ENCODE measurements at regions not wholly inside any gene's neighbourhood (a gene's known extent, or its start where the extent isn't known, plus 50 kb on each side); places are given as distances from the start of the nearest gene placed in this dataset.
"Not testable (repeated sequence)": the region's sequence is repeated elsewhere in the genome, so short reads cannot be mapped to it uniquely, and the experiment has no call there.

DNA sequence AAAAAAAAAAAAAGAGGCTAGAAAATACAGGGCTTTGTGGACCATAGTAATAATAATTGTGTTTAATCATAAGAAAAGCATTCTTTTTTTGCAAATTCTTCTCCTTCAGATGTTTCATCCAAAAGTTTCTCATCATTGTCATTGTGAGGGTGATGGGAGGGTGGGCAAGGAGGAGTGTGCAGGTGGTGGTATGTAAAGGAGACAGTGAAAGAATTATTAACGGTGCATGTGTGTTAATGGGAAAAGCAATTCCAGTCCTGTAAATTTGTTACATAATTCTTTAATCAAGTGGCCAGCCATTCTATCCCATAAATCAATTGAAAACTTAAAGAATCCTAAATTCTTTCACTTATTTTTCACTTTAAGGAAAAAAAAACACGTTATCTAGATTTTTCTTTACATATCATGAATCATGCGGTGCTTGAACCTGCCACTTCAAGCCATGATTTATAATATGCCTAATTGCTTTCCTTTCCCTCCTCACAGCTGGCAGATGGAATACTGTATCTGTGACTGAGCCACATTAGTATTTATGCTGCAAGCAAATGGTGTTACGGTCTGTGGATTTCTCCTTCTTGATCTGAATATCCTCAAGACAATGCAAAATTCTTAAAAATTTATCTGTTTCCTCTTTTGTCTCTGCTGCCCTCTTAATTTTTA, 318.5 kb downstream of the JRKL start:
- no peak for DNase-seq

DNA sequence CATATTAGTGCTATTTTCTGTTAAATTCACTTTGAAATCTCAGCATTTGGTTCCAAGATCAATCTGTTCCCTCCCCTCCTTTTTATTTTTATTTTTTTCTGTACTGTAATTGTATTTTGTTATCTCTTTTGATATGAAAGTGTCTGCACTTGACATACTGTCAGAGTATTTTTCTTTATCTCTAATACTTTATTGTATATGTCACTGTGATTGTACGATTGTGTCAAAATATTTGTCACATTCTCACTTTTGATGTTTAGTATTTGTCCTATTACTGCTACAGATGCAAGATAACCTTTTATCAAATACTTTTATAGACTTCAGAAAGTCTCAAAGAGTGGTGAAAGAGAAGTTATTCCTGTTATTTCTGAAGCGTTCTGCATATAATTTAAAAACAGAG, 323.5 kb downstream of the JRKL start:
- no peak for DNase-seq

DNA sequence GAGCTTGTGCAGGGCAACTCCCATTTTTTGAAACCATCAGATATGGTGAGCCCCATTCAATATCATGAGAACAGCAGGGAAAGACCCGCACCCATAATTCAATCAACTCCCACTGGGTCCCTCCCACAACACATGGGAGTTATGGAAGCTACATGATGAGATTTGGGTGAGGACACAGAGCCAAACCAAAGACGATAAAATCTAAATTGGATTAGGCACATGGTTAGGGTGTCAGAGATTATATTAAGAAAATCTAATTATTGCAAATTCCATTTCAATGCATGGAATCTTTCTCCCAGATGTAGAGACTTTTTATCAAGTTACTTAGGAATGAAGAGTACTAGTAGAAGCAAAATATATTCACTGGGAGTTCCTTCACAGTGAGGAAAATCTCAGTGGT, 324.9 kb downstream of the JRKL start:
- no peak for DNase-seq

DNA sequence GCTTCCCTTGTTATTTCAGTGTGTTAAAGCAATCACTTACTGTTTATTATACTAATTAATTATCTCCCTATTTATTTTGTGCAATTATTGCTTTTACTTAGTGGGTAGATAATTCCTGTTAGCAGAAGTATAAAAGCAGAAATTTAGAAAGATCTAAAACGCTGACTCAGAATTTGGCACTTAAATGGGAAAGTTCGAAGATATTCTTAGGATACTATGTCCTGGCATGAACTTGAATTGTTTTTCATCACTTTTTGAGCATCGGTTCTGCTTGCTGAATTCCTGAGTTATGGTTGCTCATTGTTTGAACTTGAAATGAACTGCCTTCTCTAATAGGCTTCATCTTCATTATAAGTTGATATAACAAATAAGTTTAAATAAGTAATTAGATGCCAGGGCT, 325.4 kb downstream of the JRKL start:
- no peak for DNase-seq

DNA sequence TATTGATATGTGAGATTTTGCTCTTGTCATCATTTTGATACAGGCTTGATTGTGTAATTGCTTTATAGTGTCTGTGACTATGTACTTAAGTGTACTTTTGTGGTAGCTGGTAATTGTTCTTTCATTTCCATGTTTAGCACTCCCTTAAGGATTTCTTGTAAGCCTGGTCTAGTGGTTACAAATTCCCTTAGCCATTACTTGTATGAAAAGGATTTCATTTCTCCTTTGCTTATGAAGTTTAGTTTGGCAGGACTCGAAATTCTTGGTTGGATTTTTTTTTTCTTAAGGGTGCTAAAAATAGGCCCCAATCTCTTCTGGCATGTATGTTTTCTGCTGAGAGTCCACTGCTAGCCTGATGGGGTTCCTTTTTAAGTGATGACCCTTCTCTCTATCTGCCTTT, 346.8 kb downstream of the JRKL start:
- no peak for DNase-seq

DNA sequence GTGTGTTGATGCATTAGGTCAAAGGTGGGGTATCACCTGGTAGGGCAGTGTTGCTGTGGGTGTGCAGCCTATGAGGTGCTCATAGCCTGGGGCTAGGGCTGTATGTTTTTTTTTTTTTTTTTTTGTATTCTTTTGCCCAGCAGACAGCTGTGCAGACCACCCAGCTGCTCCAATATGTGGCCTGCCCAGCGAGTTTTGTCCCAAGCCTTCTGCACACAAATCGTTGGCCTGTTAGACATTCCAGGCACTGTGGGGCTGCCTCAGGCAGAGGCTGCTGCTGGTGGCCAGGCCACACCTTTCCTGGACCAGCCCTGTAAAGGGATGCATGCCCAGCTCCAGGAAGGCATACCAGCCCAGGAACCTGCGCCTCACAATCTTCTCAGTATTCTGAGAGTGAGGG, 348.5 kb downstream of the JRKL start:
- no peak for DNase-seq

DNA sequence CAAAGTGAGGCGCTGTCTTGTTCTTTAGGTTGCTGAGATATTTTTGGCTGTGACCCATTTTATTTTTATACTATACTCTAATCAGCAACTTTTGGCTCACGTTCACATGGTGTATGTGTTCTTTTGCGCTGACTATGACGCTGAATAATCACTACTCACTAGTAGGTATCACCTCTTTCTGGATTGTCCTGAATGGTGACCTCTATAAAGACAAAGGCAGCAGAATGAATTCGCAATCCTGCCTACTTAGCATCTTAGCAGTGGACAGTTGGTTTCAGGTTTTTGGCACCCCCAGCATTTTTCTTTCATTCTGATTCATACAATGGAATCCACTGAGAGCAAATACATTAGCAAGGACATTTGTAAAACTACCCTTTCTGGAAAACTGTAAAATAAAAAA, 351.3 kb downstream of the JRKL start:
- DNase-seq: no peak

DNA sequence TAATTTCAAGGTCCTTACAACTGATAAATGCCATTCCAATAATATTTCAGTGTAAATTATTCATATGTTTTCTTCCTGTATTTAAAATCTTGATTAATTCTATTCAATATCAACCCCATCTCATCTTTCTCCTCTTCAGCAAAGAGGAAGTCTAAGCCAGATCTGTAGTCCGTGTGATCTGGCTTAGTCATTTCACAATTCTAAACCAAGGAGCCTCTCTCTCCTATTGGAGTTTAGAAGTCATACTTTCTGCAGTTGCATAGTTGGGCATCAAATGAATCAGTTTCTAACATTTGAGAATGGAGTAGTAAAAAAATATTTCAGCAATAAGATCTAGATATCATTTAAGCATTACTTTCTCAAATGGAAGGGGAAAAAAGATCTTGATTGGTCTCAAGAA, 354.9 kb downstream of the JRKL start:
- no peak for DNase-seq

DNA sequence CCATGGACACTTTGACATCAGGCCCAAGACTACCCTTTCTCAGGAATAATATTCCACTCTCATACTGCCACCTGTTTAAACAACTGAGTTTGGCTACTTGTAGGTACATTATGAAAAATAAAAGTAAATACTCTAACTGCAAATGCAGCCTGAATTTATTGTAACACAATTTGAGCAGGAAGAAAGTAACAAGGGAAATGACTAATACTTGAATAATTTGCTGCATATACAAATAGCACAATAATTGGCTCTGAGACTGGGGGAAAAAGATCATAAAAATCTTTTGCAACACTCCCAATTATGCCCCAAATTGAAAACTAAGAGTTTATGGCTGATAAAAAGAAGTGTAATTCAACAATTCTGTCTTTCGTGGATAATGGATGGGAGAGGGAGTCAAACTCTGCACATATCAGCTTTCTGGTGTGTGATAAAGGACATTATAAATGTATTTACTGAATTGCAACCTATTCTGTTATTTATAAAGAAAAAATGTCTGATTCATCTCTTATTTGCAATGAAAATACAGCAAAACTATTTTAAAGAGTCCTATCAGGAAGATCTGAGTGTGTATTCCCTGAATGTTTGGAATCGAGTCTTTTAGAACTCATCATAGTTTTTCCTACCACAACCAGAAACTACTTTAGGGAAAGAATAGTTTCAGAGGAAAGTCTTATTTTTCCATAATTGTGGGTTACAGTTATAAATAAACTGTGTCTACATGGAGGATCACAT, 359.0 kb downstream of the JRKL start:
- no peak for DNase-seq

DNA sequence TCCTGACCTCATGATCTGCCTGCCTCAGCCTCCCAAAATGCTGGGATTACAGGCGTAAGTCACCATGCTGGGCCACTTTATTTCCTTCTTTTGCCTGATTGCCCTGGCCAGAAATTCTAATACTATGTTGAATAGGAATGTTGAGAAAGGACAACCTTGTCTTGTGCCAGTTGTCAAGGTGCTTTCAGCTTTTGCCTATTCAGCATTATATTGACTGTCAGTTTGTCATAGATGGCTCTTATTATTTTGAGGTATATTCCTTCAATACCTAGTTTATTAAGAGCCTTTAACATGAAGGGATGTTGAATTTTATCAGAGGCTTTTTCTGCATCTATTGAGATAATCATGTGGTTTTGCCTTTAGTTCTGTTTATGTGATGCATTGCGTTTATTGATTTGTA, 362.0 kb downstream of the JRKL start:
- not testable (repeated sequence) for DNase-seq

DNA sequence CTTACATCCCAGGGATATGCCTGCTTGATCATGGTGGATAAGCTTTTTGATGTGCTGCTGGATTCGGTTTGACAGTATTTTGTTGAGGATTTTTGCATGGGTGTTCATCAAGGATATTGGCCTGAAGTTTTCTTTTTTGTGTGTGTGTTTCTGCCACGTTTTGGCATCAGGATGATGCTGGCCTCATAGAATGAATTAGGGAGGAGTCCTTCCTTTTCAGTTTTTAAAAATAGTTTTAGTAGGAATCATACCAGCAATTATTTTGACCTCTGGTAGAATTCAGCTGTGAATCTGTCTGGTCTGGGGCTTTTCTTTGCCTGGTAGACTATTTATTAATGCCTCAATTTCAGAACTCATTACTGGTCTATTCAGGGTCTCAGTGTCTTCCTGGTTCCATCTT, 362.4 kb downstream of the JRKL start:
- no peak for DNase-seq

DNA sequence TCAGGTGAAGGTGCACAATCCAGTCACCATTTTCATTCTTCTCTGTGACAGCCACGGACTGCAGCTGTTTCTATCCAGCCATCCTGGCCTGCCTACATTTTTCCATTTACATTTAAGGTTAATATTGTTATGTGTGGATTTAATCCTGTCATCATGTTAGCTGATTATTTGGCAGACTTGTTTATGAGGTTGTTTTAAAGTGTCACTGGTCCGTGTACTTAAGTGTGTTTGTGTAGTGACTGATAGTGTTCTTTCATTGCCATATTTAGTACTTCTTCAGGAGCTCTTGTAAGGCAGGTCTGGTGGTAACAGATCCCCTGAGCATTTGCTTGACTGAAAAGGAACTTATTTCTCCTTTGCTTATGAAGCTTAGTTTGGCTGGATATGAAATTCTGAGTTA, 364.2 kb downstream of the JRKL start:
- no peak for DNase-seq

DNA sequence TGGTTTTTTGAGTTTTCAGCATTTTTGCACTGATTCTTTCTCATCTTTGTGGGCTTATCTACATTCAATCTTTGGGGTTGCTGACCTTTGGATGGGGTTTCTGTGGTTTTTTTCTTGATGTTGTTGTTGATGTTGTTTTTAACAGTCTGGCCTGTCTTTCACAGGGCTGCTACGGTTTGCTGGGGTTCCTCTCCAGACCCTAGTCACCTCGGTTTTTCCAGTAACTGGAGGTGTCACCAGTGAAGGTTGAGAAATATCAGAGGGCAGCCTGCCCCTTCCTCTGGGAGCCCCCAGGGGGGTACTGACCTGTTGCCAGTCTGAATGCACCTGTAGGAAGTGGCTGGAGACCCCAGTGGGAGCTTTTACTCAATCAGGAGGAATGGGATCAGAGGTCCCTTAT, 365.4 kb downstream of the JRKL start:
- no peak for DNase-seq

DNA sequence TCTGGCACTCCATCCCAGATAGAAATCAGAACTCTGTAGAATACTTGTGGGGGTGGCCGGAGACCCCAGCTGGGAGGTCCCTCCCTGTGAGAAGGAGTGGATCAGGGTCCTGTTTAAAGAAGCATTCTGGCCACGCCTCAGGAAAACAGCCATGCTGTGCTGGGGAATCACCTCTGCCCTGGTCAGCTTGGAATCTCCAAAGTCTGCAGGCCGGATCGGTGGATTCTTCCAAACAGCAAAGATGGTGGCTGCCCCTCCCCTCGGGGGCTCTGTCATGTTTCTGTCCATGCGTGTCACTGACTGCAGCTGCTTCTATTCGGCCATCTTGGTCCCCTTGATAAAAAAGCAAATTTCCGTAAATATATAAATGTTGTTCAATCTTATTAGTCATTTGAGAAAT, 365.9 kb downstream of the JRKL start:
- no peak for DNase-seq

DNA sequence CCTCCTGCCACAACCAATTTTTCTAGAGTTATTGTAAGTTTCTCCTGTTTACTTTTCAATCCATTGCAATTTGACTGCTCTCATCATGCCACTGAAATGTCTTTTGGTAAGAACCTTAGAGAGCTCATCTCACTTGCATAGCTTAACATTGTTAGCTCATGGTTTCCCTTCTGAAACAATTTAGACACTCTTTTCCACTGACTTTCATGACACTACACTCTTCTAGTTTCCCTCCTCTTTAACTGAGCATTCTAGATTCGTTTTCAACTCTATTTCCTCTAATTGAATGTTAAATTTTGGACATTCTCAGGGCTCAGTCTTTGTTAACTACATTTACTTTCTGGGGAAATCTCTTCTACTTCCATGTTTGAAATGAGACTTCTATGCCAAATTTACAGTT, 369.1 kb downstream of the JRKL start:
- no peak for DNase-seq

DNA sequence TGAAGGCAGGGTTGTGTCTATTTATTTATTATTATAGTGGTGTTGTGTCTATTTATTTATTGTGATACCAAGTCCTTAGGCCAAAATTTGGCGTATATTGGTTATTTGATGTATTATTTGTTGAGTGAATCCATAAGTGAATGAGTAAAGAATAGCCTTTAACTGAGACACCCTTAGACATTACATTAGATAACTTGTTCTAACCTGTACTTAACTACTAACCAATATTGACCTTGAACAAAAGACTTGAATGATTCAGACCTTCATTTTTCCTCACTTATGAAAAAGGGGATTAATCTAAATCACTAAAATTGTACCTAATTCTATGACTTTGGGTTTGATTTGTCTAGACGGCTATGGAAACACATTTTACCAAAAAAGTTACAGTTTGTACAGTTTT, 370.5 kb downstream of the JRKL start:
- no peak for DNase-seq

DNA sequence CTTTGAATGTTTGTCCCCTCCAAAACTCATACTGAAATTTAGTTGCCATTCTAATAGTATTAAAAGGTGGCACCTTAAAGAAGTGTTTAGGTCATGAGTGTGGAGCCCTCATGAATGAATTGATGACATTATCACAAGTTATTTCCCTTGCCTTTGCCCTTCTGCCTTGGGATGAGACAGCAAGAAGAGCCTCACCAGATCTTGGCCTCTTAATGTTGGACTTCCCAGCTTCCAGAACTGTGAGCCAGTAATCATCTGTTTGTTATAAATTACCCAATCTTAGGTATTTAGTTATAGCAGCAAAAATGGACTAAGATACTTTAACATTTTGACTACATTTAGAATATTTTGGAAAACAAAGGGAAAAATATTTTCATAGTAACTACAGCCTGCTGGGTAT, 371.0 kb downstream of the JRKL start:
- DNase-seq: no peak

DNA sequence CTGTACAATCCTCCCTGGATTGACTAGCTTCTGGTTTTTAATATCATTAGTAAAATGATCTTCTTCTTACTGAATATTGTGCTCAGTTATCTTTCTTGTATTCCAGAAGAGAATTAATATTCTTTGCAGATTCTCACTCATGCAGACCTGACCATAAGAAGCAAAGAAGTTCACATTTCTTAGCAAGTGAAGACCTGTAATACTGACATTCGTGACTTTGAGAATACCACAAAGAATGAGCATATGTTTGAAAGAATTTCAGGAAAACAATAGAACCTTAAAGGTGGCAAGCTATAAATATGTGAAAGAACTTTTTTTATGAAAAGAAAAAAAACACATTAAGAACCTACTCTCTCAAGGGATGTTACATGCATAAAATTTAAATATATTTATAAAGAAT, 371.6 kb downstream of the JRKL start:
- DNase-seq: no peak

DNA sequence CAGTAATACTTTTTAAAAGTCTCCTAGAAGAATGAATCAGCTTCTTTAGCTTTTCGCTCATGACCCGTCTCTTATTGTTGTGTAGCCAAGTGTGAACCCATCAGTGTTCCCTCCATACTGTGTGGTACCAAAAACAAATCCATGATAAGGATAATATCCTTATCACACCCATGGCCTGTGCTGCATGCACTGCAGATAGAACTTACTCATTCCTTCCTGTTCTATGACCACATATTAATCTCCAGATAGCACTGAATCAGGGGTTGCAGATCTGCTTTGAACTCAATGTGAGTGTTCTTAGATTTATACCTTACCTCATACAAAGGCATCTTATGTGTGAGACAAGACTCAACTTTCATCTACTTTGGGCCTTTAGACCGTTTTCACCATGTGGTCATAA, 373.4 kb downstream of the JRKL start:
- DNase-seq: no peak

DNA sequence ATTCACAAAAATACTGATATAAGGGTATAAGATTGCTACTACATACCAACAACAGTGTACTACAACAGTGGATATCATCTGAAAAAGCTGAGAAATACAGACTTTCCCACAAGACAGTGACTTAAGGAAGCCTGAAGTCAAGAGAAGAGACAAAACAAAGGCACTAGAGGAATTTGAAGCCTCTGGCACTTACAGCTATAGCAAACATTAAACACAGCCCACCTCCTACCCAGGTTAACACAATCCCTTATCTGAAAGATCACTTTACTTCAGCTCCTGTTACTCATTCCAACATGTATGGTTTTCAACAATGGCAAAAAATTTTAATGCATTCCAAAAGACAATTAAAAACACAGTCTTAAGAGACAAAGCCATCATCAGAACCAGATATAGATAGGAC, 388.5 kb downstream of the JRKL start:
- DNase-seq: no peak

DNA sequence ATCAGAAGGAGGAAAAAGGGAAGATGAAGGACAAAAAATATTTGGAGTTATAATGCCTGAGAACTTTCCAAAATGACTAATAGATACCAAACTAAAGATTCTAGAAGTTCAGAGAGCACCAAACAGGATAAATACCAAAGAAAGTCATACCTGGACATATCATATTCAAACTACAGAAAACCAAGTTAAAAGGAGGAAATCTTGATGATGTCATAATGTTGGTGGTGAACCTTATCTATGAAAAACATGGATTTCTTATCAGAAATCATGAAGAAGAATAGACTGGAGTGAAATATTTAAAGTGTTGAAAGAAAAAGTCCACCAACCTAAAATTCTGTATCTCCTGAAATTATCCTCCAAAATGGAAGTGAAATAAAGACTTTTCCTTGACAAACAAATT, 389.2 kb downstream of the JRKL start:
- no peak for DNase-seq

DNA sequence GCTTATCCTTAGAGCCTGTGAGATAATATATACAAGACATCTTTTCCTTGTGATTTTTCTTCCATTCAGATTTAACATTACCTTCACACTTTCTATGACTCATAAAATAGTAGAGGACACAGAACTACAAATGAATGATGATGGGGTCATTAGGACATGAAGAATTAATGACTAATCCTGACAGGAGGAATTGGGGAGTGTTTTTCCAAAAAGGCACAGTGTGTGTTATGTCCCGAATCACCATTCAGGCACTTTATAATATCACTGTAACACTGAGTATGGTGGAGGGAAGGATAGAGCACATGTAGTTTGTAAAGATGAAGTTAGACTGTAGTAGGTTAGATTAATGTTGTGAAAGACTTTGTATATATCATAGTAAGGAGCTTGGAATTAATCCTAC, 391.3 kb downstream of the JRKL start:
- no peak for DNase-seq

DNA sequence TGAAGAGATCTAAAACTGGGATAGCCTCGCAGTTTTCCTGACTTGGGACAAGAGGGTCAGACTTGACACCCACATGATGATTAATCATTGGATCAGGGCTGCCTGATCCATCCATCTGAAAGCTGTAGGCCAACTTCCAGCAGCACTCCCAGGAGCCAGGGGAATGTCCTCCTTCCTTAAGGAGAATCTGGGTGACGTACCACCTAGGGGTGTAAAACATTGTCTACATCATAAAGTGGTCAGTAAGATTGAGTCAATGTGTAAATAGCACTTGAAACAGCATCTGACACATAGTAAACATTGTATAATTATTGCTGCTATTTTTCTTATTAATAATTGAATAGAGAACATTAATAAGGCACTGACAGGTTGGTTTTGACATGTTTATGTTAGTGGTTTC, 392.8 kb downstream of the JRKL start:
- DNase-seq: no peak

DNA sequence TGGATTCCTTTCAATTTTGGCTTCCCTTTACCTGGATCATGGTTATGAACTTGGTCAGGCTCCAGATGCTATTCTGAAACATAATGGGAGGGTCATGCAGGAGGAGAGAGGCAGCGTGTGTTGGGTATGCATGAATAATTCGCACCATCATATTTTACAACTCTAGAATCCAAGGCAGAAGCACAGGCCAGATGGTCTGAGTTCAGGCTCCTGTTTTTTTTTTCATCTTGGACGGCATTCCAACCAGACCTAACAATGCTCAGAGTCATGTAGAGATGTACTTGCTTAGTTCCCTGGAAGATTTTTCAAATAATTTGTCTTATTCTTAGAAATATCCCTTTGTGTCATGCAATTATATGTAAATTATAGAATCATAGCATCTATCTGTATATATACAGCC, 393.5 kb downstream of the JRKL start:
- no peak for DNase-seq

DNA sequence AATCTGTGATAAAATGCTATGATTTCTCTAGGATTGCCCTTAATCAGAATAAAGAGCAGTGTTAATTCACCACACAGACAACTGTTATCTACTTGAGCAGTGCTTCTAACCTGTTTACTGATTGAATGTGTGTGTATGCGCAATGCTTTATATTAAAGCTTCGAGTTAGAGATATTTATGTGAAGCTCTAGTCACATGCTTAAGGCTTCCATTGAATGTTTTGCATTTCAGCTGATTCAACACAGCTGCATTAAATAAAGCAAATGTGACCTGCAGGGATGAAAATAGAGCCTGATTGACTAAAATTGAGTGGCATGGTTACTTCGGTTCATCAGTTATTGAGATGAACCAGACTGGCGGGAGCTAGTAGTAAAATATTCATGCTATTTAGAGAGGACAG, 395.3 kb downstream of the JRKL start:
- no peak for DNase-seq
